GM12891 (cell line): ENCODE measurements at regions not wholly inside any gene's neighbourhood (a gene's known extent, or its start where the extent isn't known, plus 50 kb on each side); places are given as distances from the start of the nearest gene placed in this dataset.

Experiments
- POLR2A ChIP-seq: IDR thresholded peaks from 2 replicates; pipeline ENCODE4 v1.6.1; 2011; ENCODE audit warnings: low read depth, low read length, control low read depth
- POLR2AphosphoS5 ChIP-seq: IDR thresholded peaks from 2 replicates; pipeline ENCODE4 v1.6.1; 2011; ENCODE audit warnings: low read depth, low read length, control low read depth

DNA sequence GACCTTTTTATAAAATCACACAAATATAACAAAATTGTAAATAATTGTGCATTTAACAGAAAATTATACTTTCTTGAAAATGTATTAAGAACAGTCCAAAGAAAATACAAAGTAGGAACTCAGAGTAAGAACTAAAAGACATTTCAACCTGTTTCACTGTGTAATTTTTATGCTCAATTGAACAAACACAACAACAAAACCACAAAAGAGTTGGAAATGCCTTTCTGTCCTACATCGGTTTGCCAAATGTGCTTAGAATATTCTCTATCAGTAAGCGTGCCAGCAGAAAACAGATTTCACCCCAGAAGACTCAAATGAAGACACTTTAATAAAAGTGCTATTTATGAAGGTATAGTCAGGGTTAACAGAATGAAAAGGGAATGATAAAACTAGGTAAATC, 592.1 kb downstream of the PRELID2 start:
- no peak for TF ChIP-seq POLR2A
- no peak for TF ChIP-seq POLR2AphosphoS5
